DMS114 treated with DMSO at 0.1 percent for 48 hours (cell line): ENCODE measurements at regions not wholly inside any gene's neighbourhood (a gene's known extent, or its start where the extent isn't known, plus 50 kb on each side); places are given as distances from the start of the nearest gene placed in this dataset.
"Not testable (repeated sequence)": the region's sequence is repeated elsewhere in the genome, so short reads cannot be mapped to it uniquely, and the experiment has no call there.

Experiments used
- DNase-seq: peaks from one replicate; lab custom pipeline; 2025; ENCODE audit not compliant: unreplicated experiment; lab: John Stamatoyannopoulos, UW

DNA sequence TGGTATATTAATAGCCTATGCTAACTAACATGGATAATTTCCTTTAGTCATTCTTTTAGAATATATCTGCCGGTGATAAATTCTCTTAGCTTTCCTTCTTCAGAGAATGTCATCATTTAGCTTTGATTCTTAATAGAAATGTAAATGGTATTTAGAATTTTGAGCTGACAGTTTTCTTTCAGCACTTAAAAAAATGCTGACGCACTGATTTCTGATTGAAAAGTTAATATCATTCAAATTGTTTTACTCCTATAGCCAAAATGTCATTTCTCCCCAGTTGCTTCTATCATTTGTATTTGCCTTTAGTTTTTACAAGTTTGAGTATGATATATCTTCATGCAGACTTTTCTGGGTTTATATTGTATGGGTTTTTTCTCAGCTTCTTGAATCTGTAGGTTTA is 668.0 kb downstream of the LTN1 start:
- no peak for DNase-seq

DNA sequence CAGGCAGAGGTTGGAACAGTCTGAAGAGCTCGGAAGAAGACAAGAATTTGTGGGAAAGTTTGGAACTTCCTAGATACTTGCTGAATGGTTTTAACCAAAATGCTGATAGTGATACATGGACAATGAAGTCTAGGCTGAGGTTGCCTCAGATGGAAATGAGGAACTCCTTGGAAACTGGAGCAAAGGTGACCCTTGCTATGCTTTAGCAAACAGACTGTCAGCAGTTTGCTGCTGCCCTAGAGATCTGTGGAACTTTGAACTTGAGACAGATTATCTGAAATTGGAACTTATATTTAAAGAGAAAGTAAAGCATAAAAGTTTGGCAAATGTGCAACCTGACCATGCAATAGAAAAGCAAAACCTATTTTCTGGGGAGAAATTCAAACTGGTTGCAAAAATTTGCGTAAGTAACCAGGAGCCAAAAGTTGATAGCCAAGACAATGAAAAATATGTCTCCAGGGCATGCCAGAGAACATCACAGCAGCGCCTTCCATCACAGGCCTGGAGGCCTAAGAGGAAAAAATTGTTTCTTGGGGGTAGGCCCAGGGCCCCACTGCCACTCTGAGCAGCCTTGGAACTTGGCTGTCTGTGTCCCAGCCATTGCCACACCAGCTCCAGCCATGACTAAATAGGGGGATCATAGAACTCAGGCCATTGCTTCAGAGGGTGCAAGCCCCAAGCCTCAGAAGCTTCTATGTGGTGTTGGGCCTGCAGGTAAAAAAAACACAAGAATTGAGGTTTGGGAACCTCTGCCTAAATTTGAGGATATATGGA is 675.3 kb downstream of the LTN1 start:
- no peak for DNase-seq

- no peak for DNase-seq
These were observed 681.1 kb downstream of the LTN1 start for GRCh38 chr21:28311411-28312190.

DNA sequence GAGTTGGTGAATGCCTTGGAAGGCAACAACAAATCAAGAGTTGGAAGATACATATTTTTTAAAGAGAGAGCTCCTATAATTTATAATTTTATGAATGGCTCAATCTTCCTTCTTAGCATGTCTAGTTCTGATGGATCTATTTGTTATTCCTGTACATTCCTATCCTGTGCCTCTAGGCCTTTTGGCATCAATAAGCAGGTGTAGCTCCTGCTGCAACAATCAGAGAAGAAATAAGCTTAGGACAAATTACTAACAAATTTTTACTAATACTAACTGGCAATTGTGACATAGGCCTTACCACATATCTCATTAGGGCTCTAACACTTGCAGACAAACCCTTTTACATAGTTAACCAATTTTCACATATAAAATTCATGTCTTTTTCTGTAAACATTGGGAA is 682.0 kb downstream of the LTN1 start:
- DNase-seq: no peak

GRCh38 chr21:28310171-28310685 is 682.4 kb downstream of the LTN1 start:
- DNase-seq: no peak

GRCh38 chr21:28309596-28309995 is 683.1 kb downstream of the LTN1 start:
- no peak for DNase-seq

DNA sequence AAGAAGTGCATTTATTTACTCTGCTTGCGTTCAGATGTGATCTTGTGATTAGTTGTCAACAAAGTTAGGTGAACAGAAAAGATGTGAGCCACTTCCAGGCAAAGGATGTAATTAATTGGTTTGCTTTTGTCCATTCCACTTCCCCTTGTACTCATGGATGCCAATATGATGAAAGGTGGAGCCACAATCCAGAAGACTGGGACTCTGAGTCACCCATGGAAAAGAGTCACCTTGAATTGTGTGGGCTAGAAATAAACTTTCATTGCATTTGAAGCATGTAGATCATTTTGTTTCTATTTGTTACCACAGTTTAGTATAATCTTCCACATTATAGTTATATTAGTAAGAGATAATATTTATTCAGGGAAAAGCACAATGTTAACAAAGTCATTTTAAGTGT is 684.2 kb downstream of the LTN1 start:
- DNase-seq: no peak

- no peak for DNase-seq
These were observed 692.7 kb downstream of the LTN1 start for GRCh38 chr21:28299946-28300345.

GRCh38 chr21:28298251-28298672 is 694.4 kb downstream of the LTN1 start:
- no peak for DNase-seq

DNA sequence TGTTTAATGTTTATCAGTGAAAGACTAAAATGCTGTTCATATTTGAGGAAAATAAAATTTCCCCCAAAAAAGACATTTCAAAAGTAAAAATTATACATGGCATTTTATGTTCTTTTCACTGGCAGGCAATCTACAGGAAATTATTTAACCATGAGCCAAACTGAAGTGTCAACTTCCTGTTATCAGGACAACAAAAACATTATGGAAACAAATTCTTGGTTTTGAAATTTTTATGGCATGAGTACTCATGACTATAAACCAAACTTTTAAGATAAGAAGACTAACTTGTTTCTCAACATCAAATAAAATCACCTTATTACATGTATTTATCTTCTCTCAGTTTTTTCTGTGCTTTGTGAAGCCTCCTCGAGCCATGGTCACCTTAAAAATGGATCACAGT is 698.6 kb downstream of the LTN1 start:
- DNase-seq: no peak

DNA sequence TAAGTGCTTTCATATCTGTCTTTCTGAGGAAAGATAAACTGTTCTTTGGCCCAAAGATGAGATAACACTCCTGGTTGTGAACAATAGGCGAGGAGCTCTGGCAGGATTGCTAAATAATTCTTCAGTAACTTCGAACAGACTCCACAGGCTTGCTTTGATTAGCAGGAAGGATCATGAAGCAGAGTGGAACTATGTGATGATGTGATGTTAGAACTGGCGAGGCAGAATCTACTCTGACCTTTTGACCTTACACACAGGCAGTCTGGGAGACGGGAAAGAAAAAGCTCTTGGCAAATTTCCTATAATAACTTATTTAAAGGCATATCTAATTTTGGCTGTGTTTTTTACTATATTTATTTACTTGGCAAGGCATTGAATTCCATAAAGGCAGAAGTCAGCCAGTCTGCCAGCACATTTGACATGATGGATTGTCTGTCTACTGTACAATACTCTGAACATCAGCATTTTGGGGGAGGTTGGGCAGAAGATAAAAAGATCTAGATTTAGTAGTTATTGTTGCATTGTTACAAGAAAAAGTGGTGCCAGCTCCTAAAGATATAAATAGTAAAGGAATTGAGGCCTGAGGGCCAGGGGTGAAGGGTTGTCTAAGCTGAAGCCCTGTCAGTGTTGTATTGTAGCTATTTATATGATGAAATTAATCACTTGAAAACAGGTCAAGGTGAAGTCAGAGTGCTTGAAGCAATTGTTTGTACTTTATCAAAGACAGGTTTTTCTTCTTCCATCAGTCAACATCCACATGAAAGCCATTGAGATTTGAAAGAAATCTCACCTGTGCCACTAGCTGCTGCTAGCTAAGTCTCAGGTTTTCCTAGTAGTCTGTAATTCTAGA is 708.8 kb downstream of the LTN1 start:
- no peak for DNase-seq

- DNase-seq: no peak
These were observed 709.8 kb downstream of the LTN1 start for GRCh38 chr21:28282833-28283232.

GRCh38 chr21:28281357-28281756 is 711.3 kb downstream of the LTN1 start:
- DNase-seq: not testable (repeated sequence)

- DNase-seq: no peak
These were observed 712.1 kb downstream of the LTN1 start for GRCh38 chr21:28280611-28281010.

DNA sequence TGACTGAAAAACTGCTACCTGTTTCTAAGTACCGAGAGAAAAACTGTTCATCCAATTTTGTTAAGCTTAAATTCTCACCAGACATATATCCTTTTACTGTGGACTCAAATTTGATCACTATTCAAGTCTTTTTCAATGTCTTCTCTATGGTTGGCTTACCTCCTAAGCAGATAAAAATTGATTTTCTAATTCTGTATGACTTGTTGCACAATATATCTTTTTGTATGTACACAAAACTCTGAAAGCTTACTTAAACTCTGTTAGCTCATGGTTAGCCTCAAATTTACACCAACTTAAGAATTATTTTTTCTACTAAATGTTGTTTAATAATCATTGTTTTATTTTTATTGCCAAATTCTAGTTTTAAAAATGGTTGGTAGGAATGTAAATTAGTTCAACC is 715.4 kb downstream of the LTN1 start:
- DNase-seq: no peak

DNA sequence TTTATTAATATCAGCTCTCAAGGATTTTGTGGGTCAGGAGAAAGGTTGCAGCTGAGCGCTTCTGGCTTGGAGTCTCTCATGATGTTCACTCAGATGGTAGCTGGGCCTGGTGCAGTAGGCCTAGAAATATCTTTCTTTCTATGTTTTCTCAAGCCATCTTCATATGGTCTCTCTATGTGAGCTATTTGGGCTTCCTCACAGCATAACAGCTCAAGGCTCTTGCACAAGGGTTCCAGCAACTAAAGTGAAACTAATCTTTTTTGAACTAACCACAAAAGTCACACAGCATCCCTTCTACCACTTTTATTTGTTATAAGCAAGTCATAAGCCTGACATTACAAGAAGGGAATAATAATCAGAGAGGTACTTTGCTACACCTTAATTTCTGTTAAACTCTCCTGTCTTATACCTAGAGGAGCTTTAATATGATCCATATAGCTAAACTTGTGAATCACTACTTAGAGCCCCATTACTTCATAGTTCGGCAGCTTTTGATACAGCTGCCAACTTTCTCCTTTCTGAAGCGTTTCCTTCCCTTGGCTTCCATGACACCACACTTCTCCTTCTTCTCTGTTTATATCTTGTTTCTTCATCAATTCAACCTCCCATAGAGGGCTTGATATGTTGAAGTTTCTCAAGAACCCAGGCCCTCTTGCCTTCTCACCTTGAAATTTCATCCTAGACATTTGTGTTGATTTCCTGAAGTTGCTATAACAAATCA is 720.2 kb downstream of the LTN1 start:
- no peak for DNase-seq

- no peak for DNase-seq
These were observed 723.5 kb downstream of the LTN1 start for GRCh38 chr21:28269173-28269572.

- no peak for DNase-seq
These were observed 724.0 kb downstream of the LTN1 start for GRCh38 chr21:28268685-28269084.

GRCh38 chr21:28267449-28267848 is 725.2 kb downstream of the LTN1 start:
- no peak for DNase-seq

DNA sequence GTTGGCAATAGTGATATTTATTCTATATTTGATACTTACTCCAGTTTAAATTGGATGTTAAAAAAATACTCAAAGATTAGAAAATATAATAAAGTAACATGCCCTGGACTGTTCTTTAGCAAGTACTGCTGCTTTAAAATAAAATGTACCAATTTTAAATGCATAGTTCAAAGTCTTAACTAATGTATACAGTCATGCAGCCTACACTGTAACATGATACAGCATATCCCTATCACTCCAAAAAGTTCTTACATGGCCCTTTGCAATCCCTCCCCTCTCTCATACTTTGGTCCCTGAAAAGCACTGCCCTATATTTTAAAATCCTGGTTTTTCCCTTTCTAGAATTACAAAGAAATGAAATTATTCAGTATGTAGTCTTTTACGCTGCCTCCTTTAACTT is 726.6 kb downstream of the LTN1 start:
- DNase-seq: no peak

GRCh38 chr21:28263974-28264373 is 728.7 kb downstream of the LTN1 start:
- DNase-seq: no peak
